ENCODE measurements at regions not wholly inside any gene's neighbourhood (a gene's known extent, or its start where the extent isn't known, plus 50 kb on each side); places are given as distances from the start of the nearest gene placed in this dataset.

GRCh38 chr5:19200251-19200650 lies 787.7 kb downstream of the CDH18 start:
- no peaks in the 10 kb centered on the region for H3K36me3 ChIP-seq
- H3K9me3 ChIP-seq, result no peaks in the 10 kb centered on the region
- intact Hi-C loops (cut with DNase I; ENCODE audit: low total_unique reads), result no loop called here
- no peaks in the 10 kb centered on the region for H3K27me3 ChIP-seq
- no peak overlapping the region for H3K4me3 ChIP-seq
- no peak for TF ChIP-seq POLR2A (IDR thresholded peaks at IDR 0.05)
- TF ChIP-seq CTCF (IDR thresholded peaks at IDR 0.05), result no peak
- H3K4me1 ChIP-seq, result no peaks in the 10 kb centered on the region
- H3K27ac ChIP-seq, result no peak overlapping the region
- DNase-seq, result no peak

- Histone ChIP-seq H3K4me1 (no peaks in the 10 kb centered on the region), H3K27ac (no peak overlapping the region), H3K9me3 (no peaks in the 10 kb centered on the region), H3K4me3 (no peak overlapping the region), H3K27me3 (no peaks in the 10 kb centered on the region), H3K36me3 (no peaks in the 10 kb centered on the region)
- no peak for DNase-seq
- intact Hi-C loops (cut with DNase I; ENCODE audit: low total_unique reads), result no loop called here
- TF ChIP-seq POLR2A (IDR thresholded peaks at IDR 0.05) (no peak), CTCF (IDR thresholded peaks at IDR 0.05) (no peak)
Measured at GRCh38 chr5:19208397-19208796, 779.6 kb downstream of the CDH18 start.

- intact Hi-C loops (cut with DNase I; ENCODE audit: low total_unique reads), result no loop called here
- H3K27ac ChIP-seq, result no peak overlapping the region
- no peak for TF ChIP-seq CTCF (IDR thresholded peaks at IDR 0.05)
- no peak for TF ChIP-seq POLR2A (IDR thresholded peaks at IDR 0.05)
Measured at GRCh38 chr5:19210886-19211285, 777.1 kb downstream of the CDH18 start.

GRCh38 chr5:19229179-19229835 lies 758.7 kb downstream of the CDH18 start:
- Histone ChIP-seq H3K27ac (no peak overlapping the region), H3K27me3 (no peaks in the 10 kb centered on the region), H3K36me3 (no peaks in the 10 kb centered on the region), H3K4me1 (no peaks in the 10 kb centered on the region), H3K4me3 (no peak overlapping the region), H3K9me3 (no peaks in the 10 kb centered on the region)
- intact Hi-C loops (cut with DNase I; ENCODE audit: low total_unique reads), result no loop called here
- DNase-seq, result no peak
- TF ChIP-seq POLR2A (IDR thresholded peaks at IDR 0.05), result no peak
- TF ChIP-seq CTCF (IDR thresholded peaks at IDR 0.05), result no peak

More at GRCh38 chr5:19210886-19211285, 777.1 kb downstream of the CDH18 start:
- Histone ChIP-seq H3K9me3 (no peaks in the 10 kb centered on the region), H3K4me1 (no peaks in the 10 kb centered on the region), H3K36me3 (no peaks in the 10 kb centered on the region), H3K27me3 (no peaks in the 10 kb centered on the region), H3K4me3 (no peak overlapping the region)
- no peak for DNase-seq

GRCh38 chr5:19233573-19233972 lies 754.4 kb downstream of the CDH18 start:
- intact Hi-C loops (cut with DNase I; ENCODE audit: low total_unique reads), result no loop called here
- H3K4me3 ChIP-seq, result no peak overlapping the region
- H3K36me3 ChIP-seq, result no peaks in the 10 kb centered on the region
- DNase-seq, result no peak
- no peak for TF ChIP-seq CTCF (IDR thresholded peaks at IDR 0.05)
- no peak for TF ChIP-seq POLR2A (IDR thresholded peaks at IDR 0.05)
- no peak overlapping the region for H3K27ac ChIP-seq
- H3K4me1 ChIP-seq, result no peaks in the 10 kb centered on the region
- H3K27me3 ChIP-seq, result no peaks in the 10 kb centered on the region
- H3K9me3 ChIP-seq, result no peaks in the 10 kb centered on the region

Data from uterus (tissue), 3 donors.